Right renal cortex interstitium (tissue), 3 donors: ENCODE measurements at regions not wholly inside any gene's neighbourhood (a gene's known extent, or its start where the extent isn't known, plus 50 kb on each side); places are given as distances from the start of the nearest gene placed in this dataset.

ENCODE experiments used
- DNase-seq, 3 donors: peaks; one replicate each; pipeline ENCODE4 v3.0.0-alpha.2; 2013; ENCODE audit warnings: low read depth in 3 of 3, low spot score in 2 of 3

DNA sequence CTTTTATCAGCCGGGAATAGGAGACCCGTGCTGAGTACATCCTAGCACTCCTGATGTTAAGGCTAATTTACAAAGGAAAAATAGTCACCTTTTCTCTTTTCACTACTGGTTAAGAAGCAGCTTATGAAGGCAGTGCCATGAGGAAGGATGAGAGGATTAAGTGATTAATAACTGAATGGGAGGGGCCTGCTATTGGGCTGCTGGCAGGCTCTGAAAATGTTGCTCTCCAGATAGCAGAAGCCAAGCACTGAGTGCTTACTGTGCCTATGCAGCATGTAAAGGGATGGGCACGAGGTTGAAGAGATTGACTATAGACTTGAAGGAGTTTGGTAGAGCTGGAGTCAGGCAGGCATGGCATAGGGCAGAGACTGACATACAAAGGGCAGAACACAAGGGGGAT, 282.4 kb upstream of the THSD7B start:
- no peak for DNase-seq

DNA sequence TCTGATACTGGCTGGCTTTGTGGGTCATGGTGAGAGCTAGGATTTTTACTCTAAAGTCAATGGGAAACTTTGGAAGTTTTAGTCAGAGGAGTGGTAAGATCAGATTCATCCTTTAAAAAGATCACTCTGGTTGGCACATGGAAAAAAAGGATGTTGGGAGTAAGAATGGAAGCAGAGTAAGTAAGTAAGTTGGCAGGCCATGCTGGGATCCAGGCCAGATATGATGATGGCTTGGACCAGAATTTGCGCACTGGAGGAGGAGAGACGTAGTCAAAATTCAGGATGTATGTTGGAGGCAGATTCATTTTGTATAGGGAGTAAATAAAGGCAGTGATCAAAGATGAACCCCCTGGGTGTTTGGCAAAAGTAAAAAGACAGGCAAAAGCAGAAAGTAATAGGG, 283.3 kb upstream of the THSD7B start:
- DNase-seq = no peak

DNA sequence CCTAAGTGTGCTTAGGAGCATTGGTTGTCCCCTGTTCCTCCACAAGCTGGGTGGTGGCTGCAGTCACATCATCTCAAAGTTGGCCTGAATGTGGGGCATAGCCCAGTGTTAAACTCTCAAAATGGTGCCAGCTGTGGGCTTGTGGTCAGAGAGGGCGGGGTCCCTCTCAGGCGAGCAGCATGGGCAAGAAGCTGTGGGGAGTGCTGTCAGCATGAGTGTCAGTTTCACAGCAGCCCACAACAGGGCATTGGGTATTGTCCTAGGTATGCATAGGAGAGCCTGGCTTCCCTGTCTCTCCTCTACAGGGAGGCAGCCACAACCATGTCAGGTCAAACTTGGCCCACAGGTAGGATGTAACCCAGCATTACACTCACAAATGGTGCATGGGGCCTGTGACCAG, 285.6 kb upstream of the THSD7B start:
- DNase-seq = no peak

DNA sequence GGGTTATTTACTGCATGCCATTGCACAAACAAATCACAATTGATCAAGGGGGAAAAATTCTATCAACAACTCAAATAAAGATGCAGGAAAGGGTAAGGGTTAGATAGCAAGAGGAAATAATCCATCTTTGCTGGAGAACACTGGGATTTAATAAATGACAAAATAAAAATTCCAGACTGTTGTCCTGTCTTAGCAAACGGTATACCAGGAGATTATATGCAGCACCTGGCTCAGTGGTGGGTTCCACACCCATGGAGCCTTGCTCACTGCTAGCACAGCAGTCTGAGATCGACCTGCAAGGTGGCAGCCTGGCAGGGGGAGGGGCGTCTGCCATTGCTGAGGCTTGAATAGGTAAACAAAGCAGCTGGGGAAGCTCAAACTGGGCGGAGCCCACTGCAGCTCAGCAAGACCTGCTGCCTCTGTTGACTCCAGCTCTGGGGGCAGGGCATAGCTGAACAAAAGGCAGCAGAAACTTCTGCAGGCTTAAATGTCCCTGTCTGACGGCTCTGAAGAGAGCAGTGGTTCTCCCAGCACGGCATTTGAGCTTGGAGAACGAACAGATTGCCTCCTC, 296.5 kb upstream of the THSD7B start:
- DNase-seq = no peak

DNA sequence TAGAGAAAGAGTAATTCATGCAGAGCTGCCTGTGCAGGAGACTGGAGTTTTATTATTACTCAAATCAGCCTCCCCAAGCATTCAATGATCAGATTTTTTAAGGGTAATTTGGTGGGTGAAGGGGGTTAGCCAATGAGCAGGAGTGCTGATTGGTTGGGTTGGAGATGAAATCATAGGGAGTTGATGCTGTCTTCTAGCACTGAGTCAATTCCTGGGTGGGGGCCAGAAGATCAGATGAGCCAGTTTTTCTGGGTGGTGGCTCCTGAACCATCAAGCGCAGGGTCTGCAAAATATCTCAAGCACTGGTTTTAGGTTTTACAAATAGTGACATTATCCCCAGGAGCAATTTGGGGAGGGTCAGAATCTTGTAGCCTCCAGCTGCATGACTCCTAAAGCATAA, 312.8 kb upstream of the THSD7B start:
- DNase-seq = no peak

DNA sequence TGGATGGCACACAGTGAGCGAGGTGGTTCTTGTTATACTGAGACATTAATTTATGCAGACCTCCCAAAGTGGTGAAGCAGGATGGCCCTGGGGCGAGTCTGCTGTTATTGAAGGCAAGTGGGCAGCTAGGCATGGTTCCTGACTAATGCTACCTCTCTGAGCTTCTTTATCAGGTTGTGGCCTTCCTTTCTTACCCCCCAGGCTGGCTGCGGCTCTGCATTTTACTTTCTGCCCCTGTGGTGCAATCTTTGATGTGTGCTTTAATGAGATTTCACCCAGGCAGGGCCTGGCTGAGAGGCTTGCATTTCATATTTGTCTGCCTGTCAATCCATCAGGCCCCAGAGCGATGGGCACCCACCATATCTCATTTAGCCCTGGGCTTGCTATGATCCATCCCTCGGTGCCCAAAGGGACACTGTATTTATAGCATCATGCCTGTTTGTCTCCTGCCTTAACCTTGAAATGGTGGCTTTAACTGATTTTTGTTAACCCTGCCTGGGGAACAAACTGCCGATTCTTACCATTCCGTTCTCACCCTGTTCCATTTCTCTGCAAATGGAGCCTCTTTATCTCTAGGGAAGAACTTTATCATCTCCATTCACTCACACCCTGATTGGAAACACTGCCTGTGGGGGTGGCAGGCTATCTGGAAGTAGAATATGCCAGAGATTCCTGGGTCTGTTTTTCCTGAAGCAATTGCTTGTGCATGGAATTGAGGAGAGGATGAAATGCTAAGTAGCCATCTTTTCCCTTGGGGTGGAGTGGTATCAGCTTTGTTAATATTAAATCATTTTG, 316.2 kb upstream of the THSD7B start:
- DNase-seq = no peak

DNA sequence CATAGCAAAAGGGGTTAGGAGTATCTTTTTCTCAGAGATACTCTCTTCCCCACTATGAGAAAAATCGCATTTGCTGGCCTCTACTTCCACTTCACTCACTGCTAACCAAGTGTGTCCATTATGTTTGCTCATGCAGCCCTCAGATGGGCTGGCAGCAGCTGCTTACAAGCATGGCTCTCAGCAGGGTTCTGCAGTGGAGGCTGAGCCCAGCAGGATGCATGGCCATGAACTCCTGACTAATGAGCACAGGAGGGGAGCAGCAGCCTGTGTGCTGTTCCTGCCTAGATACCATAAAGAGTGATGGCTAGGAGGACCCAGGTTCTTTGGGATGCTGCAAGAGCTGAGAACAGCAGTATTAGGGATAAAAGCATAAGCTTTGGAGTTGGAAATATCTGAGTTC, 316.9 kb upstream of the THSD7B start:
- DNase-seq = no peak

DNA sequence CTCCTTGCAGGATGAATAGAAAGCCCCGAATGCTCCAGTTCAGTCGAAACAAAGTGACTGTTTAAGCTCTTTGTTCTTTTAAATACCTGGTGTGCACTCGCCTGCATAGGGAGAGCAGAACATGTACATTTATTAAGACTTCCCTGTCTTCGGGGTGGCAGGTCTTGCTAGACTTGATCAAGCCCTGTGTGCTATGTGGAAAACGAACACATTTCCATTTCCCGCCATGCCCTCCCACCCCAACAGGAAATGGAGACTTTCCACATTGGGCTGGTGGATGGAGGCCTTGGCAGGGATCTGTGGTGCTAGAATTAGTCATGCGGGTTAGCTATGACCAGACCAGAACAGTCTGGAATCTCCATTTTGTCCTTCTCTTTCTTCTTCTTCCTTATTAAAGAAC, 321.0 kb upstream of the THSD7B start:
- DNase-seq = peak in 1 of 3 donors; percentile 10

DNA sequence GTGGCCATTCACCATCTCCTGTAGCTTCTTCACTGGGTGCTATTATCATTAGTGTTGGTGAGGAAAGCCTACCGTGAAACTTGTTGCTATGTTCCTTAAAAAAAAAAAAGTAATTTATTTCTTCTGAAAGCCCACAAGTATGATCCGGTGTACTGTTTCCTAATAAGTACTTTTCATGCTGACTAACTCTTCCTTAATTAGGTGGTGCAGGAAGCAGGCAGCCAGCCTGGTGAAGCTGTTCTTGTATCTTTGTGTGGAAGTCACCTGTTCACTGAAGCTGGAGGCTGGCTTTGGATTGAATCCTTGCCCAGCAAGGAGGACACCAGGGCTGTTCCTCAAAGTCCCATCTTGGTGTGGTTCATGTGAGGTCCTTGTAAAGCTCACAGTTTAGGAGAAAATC, 321.7 kb upstream of the THSD7B start:
- no peak for DNase-seq

DNA sequence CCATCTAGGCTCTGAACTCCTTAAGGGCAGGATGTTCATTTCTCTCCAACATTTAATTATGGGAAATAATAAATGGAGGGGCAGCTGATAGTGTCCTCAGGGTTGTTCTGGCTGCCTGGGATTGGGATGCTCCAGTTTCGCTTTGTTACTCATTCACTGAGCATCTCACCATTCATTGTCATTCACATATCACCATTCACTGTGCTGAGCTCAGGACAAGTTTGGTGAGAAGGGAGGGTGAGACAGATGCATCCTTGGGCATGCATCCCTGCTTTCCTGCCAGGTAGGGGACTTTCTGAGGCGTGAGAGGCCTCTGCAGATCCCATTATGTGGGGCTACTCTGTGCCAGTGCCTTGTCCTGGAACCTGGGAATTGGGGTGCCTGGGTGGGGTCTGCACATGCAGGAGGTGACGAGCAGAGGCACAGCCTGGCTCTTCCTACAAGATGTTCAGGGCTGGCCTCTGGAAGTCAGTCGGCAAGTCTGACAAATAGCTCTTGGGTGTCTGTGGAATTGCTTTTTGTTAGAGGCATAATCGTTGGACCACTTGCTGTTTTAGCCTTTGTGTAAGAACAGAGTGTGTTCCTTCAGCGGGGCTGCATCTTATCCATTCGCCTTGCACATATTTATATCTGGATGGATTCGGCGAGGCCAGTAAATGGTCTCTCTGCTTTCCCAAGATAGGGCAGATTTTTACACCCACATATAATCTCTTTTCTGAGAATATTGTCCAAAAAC, 323.2 kb upstream of the THSD7B start:
- no peak for DNase-seq

DNA sequence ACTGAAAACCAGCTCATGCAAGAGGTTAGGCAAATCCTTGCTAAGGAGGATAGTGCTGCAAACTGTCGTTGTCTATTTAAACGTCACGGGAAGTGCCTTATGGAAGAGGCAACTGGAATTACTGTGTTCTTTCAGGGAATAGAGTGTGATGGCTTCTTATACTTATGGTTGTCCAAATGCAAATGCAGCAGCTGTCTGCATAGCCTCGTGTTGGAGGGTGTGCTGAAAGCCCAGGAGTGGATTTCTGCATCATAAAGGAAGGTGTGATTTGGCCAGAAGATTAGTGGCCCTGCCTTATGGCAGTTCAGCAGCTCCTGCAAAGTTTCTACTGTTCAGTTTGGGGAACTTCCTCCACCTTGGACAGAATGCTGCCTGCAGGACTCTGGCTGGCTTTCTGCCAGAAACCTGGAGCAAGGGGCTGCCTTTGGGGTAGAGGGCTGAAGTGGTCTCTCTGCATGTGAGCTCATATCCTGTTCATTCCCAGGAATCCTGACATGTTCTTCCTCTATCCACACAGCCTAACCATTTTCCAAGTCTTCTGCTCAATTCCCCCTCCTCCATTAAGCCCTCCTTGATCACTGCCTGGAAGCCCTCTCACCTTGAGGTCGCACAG, 321.2 kb upstream of the CXCR4 start:
- no peak for DNase-seq

DNA sequence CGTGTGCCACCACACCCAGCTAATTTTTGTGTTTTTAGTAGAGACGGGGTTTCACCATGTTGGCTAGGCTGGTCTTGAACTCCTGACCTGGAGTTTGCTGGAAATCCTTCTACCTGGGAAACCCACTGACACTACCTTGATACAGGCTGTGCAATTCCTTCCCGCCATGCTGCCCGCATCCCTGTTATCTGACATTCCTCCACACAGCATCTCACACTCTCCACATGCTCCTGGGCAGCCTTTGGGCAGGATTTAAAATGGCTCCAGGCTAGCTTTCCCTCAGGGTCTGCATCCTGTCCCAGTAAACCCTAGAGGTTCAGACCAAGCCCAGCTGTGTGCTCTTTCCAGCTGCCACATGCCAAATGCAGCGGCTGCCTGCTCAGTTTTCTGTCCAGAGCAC, 319.5 kb upstream of the CXCR4 start:
- no peak for DNase-seq

DNA sequence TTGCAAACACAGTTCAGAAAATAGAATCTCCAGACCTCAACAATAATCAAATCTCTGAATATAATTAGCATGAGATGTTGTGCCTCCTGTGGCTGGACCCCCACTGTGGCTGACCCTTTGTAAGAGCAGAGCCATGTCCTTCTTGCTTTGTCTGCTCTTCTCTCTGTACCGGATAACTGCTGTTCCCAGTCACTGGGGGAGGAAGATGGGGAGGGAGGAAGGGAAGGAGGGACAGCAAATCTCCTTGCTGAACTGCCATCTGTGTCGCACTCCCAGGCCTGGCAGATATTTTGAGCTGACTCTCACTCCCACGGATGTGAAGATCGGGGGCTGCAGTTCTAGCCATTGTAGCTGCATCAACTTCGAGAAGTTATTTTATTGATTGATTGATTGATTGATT, 319.0 kb upstream of the CXCR4 start:
- DNase-seq = no peak

DNA sequence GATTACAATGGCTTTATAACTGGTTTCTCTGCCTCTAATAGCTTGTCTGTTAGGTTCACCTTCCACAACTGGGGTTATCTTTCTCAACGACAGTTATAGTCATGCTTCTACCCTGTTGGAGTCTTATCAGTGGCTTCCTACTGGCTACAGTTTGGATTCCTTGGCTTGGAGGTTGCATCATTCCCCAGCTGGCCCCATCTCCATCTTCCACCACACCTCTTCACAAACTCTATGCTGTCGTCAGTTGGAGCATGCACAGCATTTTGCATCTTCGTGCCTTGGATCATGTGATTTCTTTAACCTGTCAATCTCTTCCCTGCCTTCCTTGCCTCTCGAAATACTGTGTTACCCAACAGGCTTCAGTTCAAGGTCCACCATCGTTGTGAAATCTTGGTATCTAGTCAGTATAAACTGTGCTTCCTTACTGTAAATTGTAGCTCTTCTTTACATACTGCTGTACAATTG, 316.3 kb upstream of the CXCR4 start:
- no peak for DNase-seq

DNA sequence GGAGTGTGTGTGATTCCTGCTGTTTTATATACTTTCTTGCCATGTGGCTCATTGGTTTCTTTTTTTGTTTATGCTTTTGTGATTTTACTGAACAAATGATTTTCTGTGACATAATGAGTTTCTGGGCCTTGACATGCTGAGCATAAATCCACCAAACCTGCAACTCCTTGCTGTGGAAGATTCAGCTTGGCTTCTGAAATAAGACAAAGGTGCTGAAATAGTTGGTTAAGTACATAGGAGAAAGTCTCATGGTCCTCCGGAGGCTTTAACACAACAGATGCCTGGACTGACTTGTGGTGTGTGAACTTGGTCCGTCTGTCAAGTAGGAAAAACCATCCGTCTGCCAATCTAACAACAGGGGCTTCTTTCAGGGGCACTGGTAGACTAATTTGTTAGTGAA, 315.3 kb upstream of the CXCR4 start:
- DNase-seq = no peak

DNA sequence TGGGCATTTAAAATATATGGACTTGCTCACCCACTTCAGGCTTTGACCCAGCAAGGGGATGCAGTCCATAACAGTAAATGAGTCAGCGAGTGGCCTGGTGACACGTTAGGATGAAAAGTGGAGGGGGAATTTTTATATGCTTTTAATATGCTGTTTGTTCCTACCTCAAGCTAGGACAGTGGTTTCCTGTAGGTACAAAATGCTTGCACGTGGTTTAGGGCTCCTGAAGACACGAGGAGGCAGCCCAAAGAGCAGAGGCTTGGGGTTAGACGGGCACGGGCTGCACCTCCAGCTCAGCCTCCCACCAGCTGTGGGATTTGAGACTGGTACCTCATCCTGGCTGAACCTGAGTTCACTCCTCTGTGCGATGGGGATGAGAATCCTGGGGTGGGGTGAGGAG, 306.2 kb upstream of the CXCR4 start:
- no peak for DNase-seq

DNA sequence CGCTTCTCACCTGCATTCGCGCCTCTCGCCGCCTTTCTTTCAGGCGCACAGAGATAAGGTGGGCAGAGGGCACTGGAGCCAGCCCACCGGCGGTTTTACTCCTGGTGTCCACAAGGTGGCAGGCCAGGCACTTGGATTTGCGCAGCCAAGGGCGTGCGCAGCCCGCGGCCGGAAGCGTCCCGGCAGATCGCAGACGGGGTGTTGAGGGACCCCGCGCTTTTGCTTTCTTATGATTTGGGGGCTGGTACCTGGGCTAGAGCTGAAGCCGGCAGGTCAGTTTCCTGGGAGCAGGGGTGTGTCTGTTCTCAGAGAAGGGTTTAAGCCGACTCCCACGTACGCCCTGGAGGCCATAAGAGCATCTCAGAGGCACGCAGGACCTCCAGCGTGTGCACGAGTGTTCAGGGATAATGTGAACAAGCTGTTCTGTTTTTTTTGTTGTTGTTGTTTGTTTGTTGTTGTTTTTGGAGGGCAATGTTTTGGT, 305.6 kb upstream of the CXCR4 start:
- DNase-seq = peak in 2 of 3 donors; percentile 48 to 64

DNA sequence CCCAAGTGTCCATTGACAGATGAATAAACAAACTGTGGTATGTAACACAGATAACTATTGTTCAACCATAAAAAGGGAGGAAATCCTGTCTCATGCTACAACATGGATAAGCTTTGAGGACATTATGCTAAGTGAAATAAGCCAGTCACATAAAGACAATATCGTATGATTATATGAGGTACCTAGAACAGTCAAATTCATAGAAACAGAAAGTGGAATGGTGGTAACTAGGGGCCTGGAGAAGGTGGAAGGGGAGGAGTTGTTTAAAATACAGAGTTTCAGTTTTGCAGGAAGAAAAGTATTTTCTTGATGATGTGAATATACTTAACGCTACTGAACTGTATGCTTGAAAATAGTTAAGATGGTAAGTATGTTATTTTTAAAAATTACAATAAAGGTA, 304.6 kb upstream of the CXCR4 start:
- DNase-seq = no peak

DNA sequence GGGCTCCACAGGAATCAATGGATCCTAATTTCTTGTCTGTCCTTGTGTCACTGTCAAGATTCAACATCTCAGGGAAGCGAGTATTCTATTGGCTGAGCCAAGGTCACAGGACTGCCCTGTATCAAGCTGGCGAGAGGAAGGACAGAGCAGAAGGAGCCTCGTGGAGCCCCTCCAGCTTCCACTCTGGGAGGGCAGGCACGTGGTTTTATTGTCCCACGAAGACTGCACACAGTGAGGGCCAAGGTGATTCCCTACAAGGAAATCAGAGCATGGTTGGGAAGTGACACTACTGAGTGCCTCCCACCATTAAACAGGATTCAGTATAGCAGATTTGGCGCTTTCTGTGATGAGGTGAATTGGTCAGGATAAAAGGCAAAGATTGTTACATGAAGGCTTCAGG, 302.4 kb upstream of the CXCR4 start:
- no peak for DNase-seq

DNA sequence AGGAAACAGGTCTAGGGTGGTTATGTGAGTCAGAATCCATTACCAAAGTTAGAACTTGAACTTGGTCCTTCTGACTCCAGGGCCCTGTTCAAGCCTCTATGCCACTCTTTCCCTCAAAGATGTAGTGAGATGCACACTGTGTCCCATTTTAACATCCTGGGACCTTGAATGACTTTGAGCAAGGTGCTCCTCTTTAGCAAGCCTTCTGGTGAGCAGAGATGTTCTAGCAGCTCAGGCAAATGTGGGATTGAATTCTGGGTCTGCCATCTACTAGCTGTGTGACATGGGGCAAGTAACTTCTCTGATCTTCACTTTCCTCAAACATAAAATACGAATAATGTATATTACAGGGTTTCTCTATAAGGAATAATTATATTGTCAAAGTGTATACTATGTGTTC, 294.0 kb upstream of the CXCR4 start:
- DNase-seq = no peak

DNA sequence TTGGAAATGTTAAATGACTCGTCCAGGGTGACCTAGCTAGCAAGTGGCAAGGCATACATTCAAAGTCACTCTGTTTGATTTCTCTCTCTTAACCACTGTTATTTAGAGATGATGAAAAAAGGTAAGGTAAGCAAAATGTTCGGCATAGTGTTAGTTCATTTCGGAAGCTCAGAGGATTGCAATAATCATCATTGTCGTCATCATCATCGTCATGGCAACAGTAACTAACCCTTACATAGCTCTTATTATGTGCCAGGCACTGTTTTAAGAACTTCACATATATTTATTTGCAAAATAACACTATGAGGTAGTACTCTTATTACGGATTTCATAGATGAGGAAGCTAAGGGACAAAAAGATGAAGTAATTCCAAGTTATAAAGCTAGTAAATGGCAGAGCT, 292.7 kb upstream of the CXCR4 start:
- no peak for DNase-seq
